ENCODE measurements at regions not wholly inside any gene's neighbourhood (a gene's known extent, or its start where the extent isn't known, plus 50 kb on each side); places are given as distances from the start of the nearest gene placed in this dataset.

DNA sequence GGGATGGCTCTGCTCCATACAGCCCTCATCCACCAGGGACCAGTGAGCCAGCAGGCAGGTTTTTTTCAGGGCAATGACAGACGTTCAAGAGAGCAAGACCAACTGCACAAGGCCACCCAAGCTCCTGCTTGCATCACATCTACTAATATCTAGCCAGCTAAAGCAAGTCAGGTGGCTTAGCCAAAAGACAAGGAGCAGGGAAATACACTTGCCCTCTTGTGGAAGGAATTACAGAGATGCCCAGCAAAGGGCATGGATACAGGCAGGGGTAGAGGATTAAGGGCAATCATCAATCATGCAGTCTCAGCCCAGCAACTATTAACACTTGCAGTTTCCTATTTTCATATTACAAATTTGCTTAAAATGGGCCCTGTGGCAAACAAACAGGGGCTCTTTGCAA lies 81.5 kb upstream of the NTRK3 start:
- no peak for TF ChIP-seq POLR2AphosphoS5 (IDR thresholded peaks at IDR 0.05)
- no peaks in the 10 kb centered on the region for H3K27me3 ChIP-seq (ENCODE audit: insufficient read depth, low read depth, low read length)
- H3K9me3 ChIP-seq (ENCODE audit: low read length) = no peaks in the 10 kb centered on the region
- H3K9ac ChIP-seq (ENCODE audit: low read length) = no peak overlapping the region
- H3K9me2 ChIP-seq (ENCODE audit: insufficient read depth, low read length) = no peaks in the 10 kb centered on the region
- H3K4me3 ChIP-seq (ENCODE audit: low read length) = no peak overlapping the region
- H3K27ac ChIP-seq (ENCODE audit: low read length) = no peak overlapping the region
- H3K4me2 ChIP-seq (ENCODE audit: low read length) = no peak overlapping the region
- H3K79me2 ChIP-seq (replicated peaks; ENCODE audit: insufficient read depth, low read length) = no peaks in the 10 kb centered on the region
- no peaks in the 10 kb centered on the region for H3F3A ChIP-seq (ENCODE audit: insufficient read depth, low read length, poor library complexity, severe bottlenecking)
- H3K36me3 ChIP-seq (ENCODE audit: insufficient read depth, low read length) = no peaks in the 10 kb centered on the region
- H4K20me1 ChIP-seq (ENCODE audit: insufficient read depth) = no peaks in the 10 kb centered on the region
- no peak overlapping the region for H2AFZ ChIP-seq (ENCODE audit: low read depth, low read length)

DNA sequence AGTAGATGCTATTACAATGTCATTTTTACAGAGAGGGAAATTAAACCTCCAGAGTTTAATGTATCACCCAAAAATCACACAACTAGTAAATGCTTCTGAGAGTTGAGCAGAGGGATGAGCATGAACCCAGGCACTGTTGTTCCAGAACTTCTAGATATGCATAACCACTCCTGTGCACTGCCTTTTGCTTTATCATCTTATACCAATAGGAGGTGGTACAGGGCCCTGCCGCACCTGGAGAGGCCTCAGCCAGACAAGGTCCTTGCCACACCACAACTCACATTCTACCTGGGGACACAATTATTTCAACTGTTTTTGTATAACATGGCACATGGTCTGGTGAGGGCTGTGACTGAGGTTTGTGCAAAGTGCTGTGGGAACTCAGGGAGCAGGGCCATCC lies 78.5 kb upstream of the NTRK3 start:
- Histone ChIP-seq H3K27ac (ENCODE audit: low read length) (no peak overlapping the region), H3K79me2 (replicated peaks; ENCODE audit: insufficient read depth, low read length) (no peaks in the 10 kb centered on the region), H3K27me3 (ENCODE audit: insufficient read depth, low read depth, low read length) (no peaks in the 10 kb centered on the region), H3K9me2 (ENCODE audit: insufficient read depth, low read length) (no peaks in the 10 kb centered on the region), H3K4me2 (ENCODE audit: low read length) (no peak overlapping the region), H3K9me3 (ENCODE audit: low read length) (no peaks in the 10 kb centered on the region), H3F3A (ENCODE audit: insufficient read depth, low read length, poor library complexity, severe bottlenecking) (no peaks in the 10 kb centered on the region), H3K9ac (ENCODE audit: low read length) (no peak overlapping the region), H3K4me3 (ENCODE audit: low read length) (no peak overlapping the region), H4K20me1 (ENCODE audit: insufficient read depth) (no peaks in the 10 kb centered on the region), H2AFZ (ENCODE audit: low read depth, low read length) (no peak overlapping the region), H3K36me3 (ENCODE audit: insufficient read depth, low read length) (no peaks in the 10 kb centered on the region)
- TF ChIP-seq SMC3 (conservative IDR thresholded peaks at IDR 0.05; ENCODE audit: poor library complexity) = no peak
- no peak for TF ChIP-seq EZH2 (IDR thresholded peaks at IDR 0.05; ENCODE audit: borderline replicate concordance, insufficient read depth, low read length, poor library complexity, severe bottlenecking)
- no peak for TF ChIP-seq RAD21 (conservative IDR thresholded peaks at IDR 0.05)
- TF ChIP-seq REST (IDR thresholded peaks at IDR 0.05; ENCODE audit: borderline replicate concordance) = no peak
- TF ChIP-seq MXI1 (conservative IDR thresholded peaks at IDR 0.05; ENCODE audit: poor library complexity, severe bottlenecking) = no peak
- no peak for TF ChIP-seq CTCF (IDR thresholded peaks at IDR 0.05; ENCODE audit: poor library complexity, severe bottlenecking)
- TF ChIP-seq EP300 (conservative IDR thresholded peaks at IDR 0.05; ENCODE audit: poor library complexity, severe bottlenecking) = no peak
- TF ChIP-seq POLR2AphosphoS5 (IDR thresholded peaks at IDR 0.05) = no peak
- TF ChIP-seq TAF1 (IDR thresholded peaks at IDR 0.05; ENCODE audit: low read depth) = no peak

DNA sequence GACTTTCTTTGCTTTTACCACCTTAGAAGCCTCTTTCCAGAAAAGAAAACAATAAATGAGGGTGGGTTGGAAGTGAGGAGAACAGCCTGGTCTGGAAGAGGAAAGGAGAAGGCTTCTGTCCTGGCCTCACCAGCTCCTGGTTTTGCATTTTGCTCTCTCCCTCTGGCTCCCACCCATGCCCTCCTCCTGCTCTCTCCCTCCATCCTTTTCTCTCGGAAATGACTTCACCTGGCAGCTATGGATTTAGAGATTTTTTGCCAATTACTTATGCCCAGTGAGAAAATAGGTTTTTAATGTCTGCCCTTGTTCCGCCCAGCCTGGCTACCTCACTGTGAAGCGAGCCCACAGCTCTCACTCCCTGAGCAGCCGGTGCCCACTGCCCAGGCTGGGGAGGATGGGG lies 77.9 kb upstream of the NTRK3 start:
- Histone ChIP-seq H3K9ac (ENCODE audit: low read length) (no peak overlapping the region), H3K4me3 (ENCODE audit: low read length) (no peak overlapping the region), H3K79me2 (replicated peaks; ENCODE audit: insufficient read depth, low read length) (no peaks in the 10 kb centered on the region), H2AFZ (ENCODE audit: low read depth, low read length) (no peak overlapping the region), H3K9me2 (ENCODE audit: insufficient read depth, low read length) (no peaks in the 10 kb centered on the region), H3F3A (ENCODE audit: insufficient read depth, low read length, poor library complexity, severe bottlenecking) (no peaks in the 10 kb centered on the region), H4K20me1 (ENCODE audit: insufficient read depth) (no peaks in the 10 kb centered on the region), H3K27ac (ENCODE audit: low read length) (no peak overlapping the region), H3K36me3 (ENCODE audit: insufficient read depth, low read length) (no peaks in the 10 kb centered on the region), H3K27me3 (ENCODE audit: insufficient read depth, low read depth, low read length) (no peaks in the 10 kb centered on the region), H3K9me3 (ENCODE audit: low read length) (no peaks in the 10 kb centered on the region), H3K4me2 (ENCODE audit: low read length) (no peak overlapping the region)
- no peak for TF ChIP-seq EP300 (conservative IDR thresholded peaks at IDR 0.05; ENCODE audit: poor library complexity, severe bottlenecking)
- TF ChIP-seq MXI1 (conservative IDR thresholded peaks at IDR 0.05; ENCODE audit: poor library complexity, severe bottlenecking) = no peak
- no peak for TF ChIP-seq SMC3 (conservative IDR thresholded peaks at IDR 0.05; ENCODE audit: poor library complexity)
- TF ChIP-seq REST (IDR thresholded peaks at IDR 0.05; ENCODE audit: borderline replicate concordance) = no peak
- TF ChIP-seq POLR2AphosphoS5 (IDR thresholded peaks at IDR 0.05) = no peak
- TF ChIP-seq RAD21 (conservative IDR thresholded peaks at IDR 0.05) = no peak
- no peak for TF ChIP-seq TAF1 (IDR thresholded peaks at IDR 0.05; ENCODE audit: low read depth)
- no peak for TF ChIP-seq CTCF (IDR thresholded peaks at IDR 0.05; ENCODE audit: poor library complexity, severe bottlenecking)
- no peak for TF ChIP-seq EZH2 (IDR thresholded peaks at IDR 0.05; ENCODE audit: borderline replicate concordance, insufficient read depth, low read length, poor library complexity, severe bottlenecking)
